ENCODE measurements at regions not wholly inside any gene's neighbourhood (a gene's known extent, or its start where the extent isn't known, plus 50 kb on each side); places are given as distances from the start of the nearest gene placed in this dataset.

GRCh38 chr5:67515020-67515689 is 318.6 kb upstream of the CD180 start:
- Mint-ChIP-seq H3K27me3 (peaks cover 12% of the 10 kb centered on the region), H3K4me1 (peaks cover 4 to 53% (median 19%) of the 10 kb centered on the region in 4 donors), H3K4me3 (peak overlapping the region; percentile 1 to 62 (median 43)), H3K9me3 (peaks cover 0 to 4% (median 0%) of the 10 kb centered on the region in 7 donors), H3K27ac (peak overlapping the region; percentile 32 to 70 (median 65)), H3K36me3 (no peaks in the 10 kb centered on the region)
- Histone ChIP-seq H3K36me3 (ENCODE audit: control insufficient read depth, insufficient read depth, low read length) (no peaks in the 10 kb centered on the region), H3K9me3 (ENCODE audit: control insufficient read depth in 2 of 2, low read length in 2 of 2) (no peaks in the 10 kb centered on the region), H3K4me3 (ENCODE audit: low read depth, low read length) (no peak overlapping the region), H3K27ac (ENCODE audit: insufficient read depth, low read length, poor library complexity, severe bottlenecking) (no peak overlapping the region), H3K27me3 (ENCODE audit: control insufficient read depth, insufficient read depth, low read length) (no peaks in the 10 kb centered on the region), H3K4me1 (ENCODE audit: control insufficient read depth, insufficient read depth, low read length, poor library complexity, severe bottlenecking) (peaks cover 4% of the 10 kb centered on the region)
- ATAC-seq (ENCODE audit: low read depth in 2 of 2) (peak; percentile 63 to 67), DNase-seq (peak in 2 of 3 donors; percentile 38 to 86)

GRCh38 chr5:67512758-67513157 is 316.2 kb upstream of the CD180 start:
- Mint-ChIP-seq H3K4me1 (peaks cover under 1 to 44% (median 16%) of the 10 kb centered on the region in 4 donors), H3K4me3 (no peak overlapping the region), H3K9me3 (peaks cover 0 to 4% (median 0%) of the 10 kb centered on the region in 7 donors)

GRCh38 chr5:67511911-67512310 is 315.3 kb upstream of the CD180 start:
- DNase-seq: no peak
- Mint-ChIP-seq H3K9me3 (peaks cover 0 to 4% (median 0%) of the 10 kb centered on the region in 7 donors), H3K27ac (peak overlapping the region in 1 of 3 donors; percentile 80), H3K27me3 (peaks cover 2% of the 10 kb centered on the region), H3K4me1 (peaks cover 0 to 43% (median 16%) of the 10 kb centered on the region in 4 donors), H3K36me3 (no peaks in the 10 kb centered on the region), H3K4me3 (no peak overlapping the region)
- no peaks in the 10 kb centered on the region for H3K27me3 ChIP-seq (ENCODE audit: control insufficient read depth, insufficient read depth, low read length)
- no peaks in the 10 kb centered on the region for H3K36me3 ChIP-seq (ENCODE audit: control insufficient read depth, insufficient read depth, low read length)
- H3K9me3 ChIP-seq (ENCODE audit: control insufficient read depth in 2 of 2, low read length in 2 of 2): no peaks in the 10 kb centered on the region
- H3K4me3 ChIP-seq (ENCODE audit: low read depth, low read length): no peak overlapping the region
- H3K4me1 ChIP-seq (ENCODE audit: control insufficient read depth, insufficient read depth, low read length, poor library complexity, severe bottlenecking): peaks cover 4% of the 10 kb centered on the region
- no peak for ATAC-seq (ENCODE audit: low read depth in 2 of 2)
- no peak overlapping the region for H3K27ac ChIP-seq (ENCODE audit: insufficient read depth, low read length, poor library complexity, severe bottlenecking)

More at GRCh38 chr5:67512758-67513157, 316.2 kb upstream of the CD180 start:
- H3K36me3 Mint-ChIP-seq: no peaks in the 10 kb centered on the region
- H3K27ac Mint-ChIP-seq: no peak overlapping the region
- H3K9me3 ChIP-seq (ENCODE audit: control insufficient read depth in 2 of 2, low read length in 2 of 2): no peaks in the 10 kb centered on the region
- ATAC-seq (ENCODE audit: low read depth in 2 of 2): no peak
- H3K36me3 ChIP-seq (ENCODE audit: control insufficient read depth, insufficient read depth, low read length): no peaks in the 10 kb centered on the region
- H3K27me3 ChIP-seq (ENCODE audit: control insufficient read depth, insufficient read depth, low read length): no peaks in the 10 kb centered on the region
- H3K27me3 Mint-ChIP-seq: peaks cover 4% of the 10 kb centered on the region
- DNase-seq: no peak
- H3K4me3 ChIP-seq (ENCODE audit: low read depth, low read length): no peak overlapping the region
- no peak overlapping the region for H3K27ac ChIP-seq (ENCODE audit: insufficient read depth, low read length, poor library complexity, severe bottlenecking)
- H3K4me1 ChIP-seq (ENCODE audit: control insufficient read depth, insufficient read depth, low read length, poor library complexity, severe bottlenecking): peaks cover 4% of the 10 kb centered on the region

GRCh38 chr5:67510204-67510603 is 313.6 kb upstream of the CD180 start:
- no peak overlapping the region for H3K27ac Mint-ChIP-seq
- H3K9me3 Mint-ChIP-seq: peaks cover 0 to 4% (median 0%) of the 10 kb centered on the region in 7 donors
- H3K27ac ChIP-seq (ENCODE audit: insufficient read depth, low read length, poor library complexity, severe bottlenecking): no peak overlapping the region
- H3K4me3 ChIP-seq (ENCODE audit: low read depth, low read length): no peak overlapping the region
- no peak overlapping the region for H3K4me3 Mint-ChIP-seq
- no peaks in the 10 kb centered on the region for H3K36me3 Mint-ChIP-seq
- no peaks in the 10 kb centered on the region for H3K36me3 ChIP-seq (ENCODE audit: control insufficient read depth, insufficient read depth, low read length)
- H3K4me1 Mint-ChIP-seq: peaks cover 0 to 29% (median 14%) of the 10 kb centered on the region in 4 donors
- peaks cover 1% of the 10 kb centered on the region for H3K4me1 ChIP-seq (ENCODE audit: control insufficient read depth, insufficient read depth, low read length, poor library complexity, severe bottlenecking)
- peaks cover 4% of the 10 kb centered on the region for H3K27me3 Mint-ChIP-seq
- H3K9me3 ChIP-seq (ENCODE audit: control insufficient read depth in 2 of 2, low read length in 2 of 2): no peaks in the 10 kb centered on the region
- peak in 1 of 3 donors; percentile 8 for DNase-seq
- H3K27me3 ChIP-seq (ENCODE audit: control insufficient read depth, insufficient read depth, low read length): no peaks in the 10 kb centered on the region
- ATAC-seq (ENCODE audit: low read depth in 2 of 2): peak in 1 of 2 donors; percentile 37

GRCh38 chr5:67509402-67510186 is 313.0 kb upstream of the CD180 start:
- Mint-ChIP-seq H3K27me3 (peaks cover 4% of the 10 kb centered on the region), H3K4me3 (peak overlapping the region in 1 of 4 donors; percentile 2), H3K27ac (no peak overlapping the region)

GRCh38 chr5:67506241-67506640 is 309.6 kb upstream of the CD180 start:
- Histone ChIP-seq H3K4me1 (ENCODE audit: control insufficient read depth, insufficient read depth, low read length, poor library complexity, severe bottlenecking) (no peaks in the 10 kb centered on the region), H3K4me3 (ENCODE audit: low read depth, low read length) (no peak overlapping the region), H3K27me3 (ENCODE audit: control insufficient read depth, insufficient read depth, low read length) (peaks cover 3% of the 10 kb centered on the region), H3K9me3 (ENCODE audit: control insufficient read depth in 2 of 2, low read length in 2 of 2) (no peaks in the 10 kb centered on the region), H3K36me3 (ENCODE audit: control insufficient read depth, insufficient read depth, low read length) (no peaks in the 10 kb centered on the region), H3K27ac (ENCODE audit: insufficient read depth, low read length, poor library complexity, severe bottlenecking) (no peak overlapping the region)
- DNase-seq (no peak), ATAC-seq (ENCODE audit: low read depth in 2 of 2) (no peak)
- Mint-ChIP-seq H3K9me3 (peaks cover 0 to 2% (median 0%) of the 10 kb centered on the region in 7 donors), H3K4me1 (peaks cover 0 to 4% (median 0%) of the 10 kb centered on the region in 4 donors), H3K27me3 (peaks cover 9% of the 10 kb centered on the region), H3K4me3 (no peak overlapping the region), H3K27ac (no peak overlapping the region), H3K36me3 (no peaks in the 10 kb centered on the region)

More at GRCh38 chr5:67509402-67510186, 313.0 kb upstream of the CD180 start:
- no peak for DNase-seq
- no peaks in the 10 kb centered on the region for H3K27me3 ChIP-seq (ENCODE audit: control insufficient read depth, insufficient read depth, low read length)
- H3K9me3 Mint-ChIP-seq: peaks cover 0 to 2% (median 0%) of the 10 kb centered on the region in 7 donors
- no peaks in the 10 kb centered on the region for H3K36me3 Mint-ChIP-seq
- no peaks in the 10 kb centered on the region for H3K36me3 ChIP-seq (ENCODE audit: control insufficient read depth, insufficient read depth, low read length)
- peaks cover 0 to 23% (median 9%) of the 10 kb centered on the region in 4 donors for H3K4me1 Mint-ChIP-seq
- H3K9me3 ChIP-seq (ENCODE audit: control insufficient read depth in 2 of 2, low read length in 2 of 2): no peaks in the 10 kb centered on the region
- H3K27ac ChIP-seq (ENCODE audit: insufficient read depth, low read length, poor library complexity, severe bottlenecking): no peak overlapping the region
- H3K4me3 ChIP-seq (ENCODE audit: low read depth, low read length): no peak overlapping the region
- no peak for ATAC-seq (ENCODE audit: low read depth in 2 of 2)
- H3K4me1 ChIP-seq (ENCODE audit: control insufficient read depth, insufficient read depth, low read length, poor library complexity, severe bottlenecking): no peaks in the 10 kb centered on the region

- Mint-ChIP-seq H3K4me3 (no peak overlapping the region), H3K36me3 (no peaks in the 10 kb centered on the region), H3K9me3 (peaks cover 3 to 13% (median 4%) of the 10 kb centered on the region in 7 donors), H3K27ac (no peak overlapping the region), H3K27me3 (peaks cover 14% of the 10 kb centered on the region), H3K4me1 (no peaks in the 10 kb centered on the region)
- no peaks in the 10 kb centered on the region for H3K4me1 ChIP-seq (ENCODE audit: control insufficient read depth, insufficient read depth, low read length, poor library complexity, severe bottlenecking)
- no peaks in the 10 kb centered on the region for H3K36me3 ChIP-seq (ENCODE audit: control insufficient read depth, insufficient read depth, low read length)
- DNase-seq: no peak
- no peaks in the 10 kb centered on the region for H3K9me3 ChIP-seq (ENCODE audit: control insufficient read depth in 2 of 2, low read length in 2 of 2)
- H3K27ac ChIP-seq (ENCODE audit: insufficient read depth, low read length, poor library complexity, severe bottlenecking): no peak overlapping the region
- no peak overlapping the region for H3K4me3 ChIP-seq (ENCODE audit: low read depth, low read length)
- peaks cover 6% of the 10 kb centered on the region for H3K27me3 ChIP-seq (ENCODE audit: control insufficient read depth, insufficient read depth, low read length)
- no peak for ATAC-seq (ENCODE audit: low read depth in 2 of 2)
Measured at GRCh38 chr5:67502951-67503350, 306.4 kb upstream of the CD180 start.
